GM12878 (cell line): ENCODE measurements at regions not wholly inside any gene's neighbourhood (a gene's known extent, or its start where the extent isn't known, plus 50 kb on each side); places are given as distances from the start of the nearest gene placed in this dataset.

ENCODE experiments used
- ATAC-seq: fragments of 200-7000 bp; cut with Tn5 transposase; 3 replicates; pipeline ENCODE4 v1.9.1; 2020; ENCODE audit warnings: mild to moderate bottlenecking, moderate library complexity
- BruUV-seq: library from RNA; stranded (reverse); fragments of 400-500 nt; replicated peaks from 2 replicates; lab custom pipeline; 2021; lab: Mats Ljungman, UMichigan
- CTCF ChIA-PET: fragments of 300-600 bp; sonication (Branson Sonifier 250); formaldehyde crosslinking; extraction: SDS; loops from one replicate; lab custom pipeline; 2021; ENCODE audit warnings: inconsistent platforms; lab: Yijun Ruan, JAX
- POLR2A ChIA-PET: fragments of 350-600 bp; formaldehyde crosslinking; extraction: SDS; loops from one replicate; lab custom pipeline; 2021; ENCODE audit warnings: inconsistent platforms; lab: Charles Lee
- RAD21 ChIA-PET: fragments of 300-600 bp; sonication (Branson Sonifier 250); formaldehyde crosslinking; loops from one replicate; lab custom pipeline; 2023; ENCODE audit warnings: antibody characterized with exemption; ENCODE audit not compliant: unreplicated experiment; lab: Charles Lee
- SMC1A ChIA-PET: fragments of 300-600 bp; sonication (Branson Sonifier 250); formaldehyde crosslinking; loops from one replicate; lab custom pipeline; 2023; ENCODE audit not compliant: unreplicated experiment, uncharacterized antibody; lab: Charles Lee
- DNase-seq: peaks from one replicate; pipeline ENCODE4 v3.0.0-alpha.2; 2011; ENCODE audit warnings: low read depth, low spot score
- FAIRE-seq: peaks from 3 replicates; lab custom pipeline; 2011; peaks lifted over from hg19 to GRCh38; lab: Jason Lieb, UNC
- H2AFZ ChIP-seq: 2 replicates; pipeline ENCODE4 v1.6.0; 2011; ENCODE audit warnings: low read depth, low read length, control low read depth; ENCODE audit not compliant: control insufficient read depth
- H3K27ac ChIP-seq: 2 replicates; pipeline ENCODE4 v1.5.1; 2011; ENCODE audit warnings: control low read depth; ENCODE audit not compliant: control insufficient read depth, insufficient read depth
- H3K27me3 ChIP-seq, 2 experiments: replicated peaks in 1 of 2; 2 replicates each; pipeline versions ENCODE4 v1.6.0 to v1.6.1; 2011; ENCODE audit warnings: low read length in 1 of 2; ENCODE audit not compliant: control insufficient read depth in 2 of 2, insufficient read depth in 2 of 2
- H3K36me3 ChIP-seq, 2 experiments: 2 replicates each; pipeline ENCODE4 v1.5.1; 2011; ENCODE audit warnings: low read length in 1 of 2; ENCODE audit not compliant: control insufficient read depth in 2 of 2, insufficient read depth in 2 of 2
- H3K4me1 ChIP-seq: 2 replicates; pipeline ENCODE4 v1.6.1; 2011; ENCODE audit warnings: mild to moderate bottlenecking, low read length, moderate library complexity, mixed read lengths; ENCODE audit not compliant: control insufficient read depth, insufficient read depth
- H3K4me2 ChIP-seq: 2 replicates; pipeline ENCODE4 v1.6.0; 2011; ENCODE audit warnings: control low read depth; ENCODE audit not compliant: control insufficient read depth, insufficient read depth
- H3K4me3 ChIP-seq: fragments of 200-600 bp; sonication (generic); 2 replicates; pipeline ENCODE4 v1.5.1; 2016
- H3K79me2 ChIP-seq: 2 replicates; pipeline ENCODE4 v1.6.0; 2011; ENCODE audit warnings: low read length; ENCODE audit not compliant: control insufficient read depth, insufficient read depth
- H3K9ac ChIP-seq: 2 replicates; pipeline ENCODE4 v1.8.0; 2011; ENCODE audit warnings: low read length, control low read depth, mixed read lengths; ENCODE audit not compliant: control insufficient read depth, insufficient read depth
- H3K9me3 ChIP-seq: replicated peaks from 3 replicates; pipeline ENCODE4 v1.5.1; 2011; ENCODE audit warnings: mild to moderate bottlenecking, low read length; ENCODE audit not compliant: control insufficient read depth, insufficient read depth
- H4K20me1 ChIP-seq: 2 replicates; pipeline ENCODE4 v1.6.0; 2011; ENCODE audit not compliant: control insufficient read depth, insufficient read depth
- ATF7 ChIP-seq: fragments of 450-650 bp; IDR thresholded peaks from 2 replicates; pipeline ENCODE4 v1.6.1; 2016; ENCODE audit warnings: low read depth, mild to moderate bottlenecking
- CEBPB ChIP-seq, 2 experiments: fragments of 150-350 bp in 1 of 2; IDR thresholded peaks; 2 replicates each; pipeline ENCODE4 v1.6.1; 2012 to 2014; ENCODE audit warnings: low read depth in 2 of 2, low read length in 2 of 2, borderline replicate concordance in 1 of 2, inconsistent platforms in 1 of 2
- CHD2 ChIP-seq: IDR thresholded peaks from 2 replicates; pipeline ENCODE4 v1.6.1; 2011; ENCODE audit warnings: low read depth, low read length, improper control_type of control experiment, borderline replicate concordance
- EGR1 ChIP-seq, 2 experiments: IDR thresholded peaks; 1 replicate in 1 of 2; 2 replicates in 1 of 2; pipeline ENCODE4 v1.6.1; 2011 to 2012; ENCODE audit warnings: low read depth in 2 of 2, low read length in 2 of 2, borderline replicate concordance in 1 of 2, mild to moderate bottlenecking in 1 of 2, moderate library complexity in 1 of 2
- HCFC1 ChIP-seq: fragments of 150-350 bp; IDR thresholded peaks from 2 replicates; pipeline ENCODE4 v1.6.1; 2014; ENCODE audit warnings: low read length
- IKZF2 ChIP-seq, 2 experiments: fragments of 450-650 bp; IDR thresholded peaks; 2 replicates each; pipeline ENCODE4 v1.6.1; 2017; ENCODE audit warnings: mild to moderate bottlenecking in 2 of 2, moderate library complexity in 2 of 2
- JUNB ChIP-seq: IDR thresholded peaks from 2 replicates; pipeline ENCODE4 v1.6.1; 2016; ENCODE audit warnings: antibody characterized with exemption, mild to moderate bottlenecking
- JUND ChIP-seq: IDR thresholded peaks from 2 replicates; pipeline ENCODE4 v1.6.1; 2012; ENCODE audit warnings: low read depth, mild to moderate bottlenecking, low read length, improper control_type of control experiment, moderate library complexity
- NFXL1 ChIP-seq: fragments of 450-650 bp; IDR thresholded peaks from 2 replicates; pipeline ENCODE4 v1.6.1; 2017; ENCODE audit warnings: antibody characterized with exemption, mild to moderate bottlenecking, borderline replicate concordance
- RFX5 ChIP-seq: IDR thresholded peaks from 2 replicates; pipeline ENCODE4 v1.6.1; 2011; ENCODE audit warnings: low read depth, low read length, improper control_type of control experiment
- SIX5 ChIP-seq: IDR thresholded peaks from 2 replicates; pipeline ENCODE4 v1.6.1; 2011; ENCODE audit warnings: mild to moderate bottlenecking, low read depth, low read length, moderate library complexity; ENCODE audit not compliant: severe bottlenecking
- TCF7 ChIP-seq: IDR thresholded peaks from 2 replicates; pipeline ENCODE4 v1.6.1; 2014; ENCODE audit warnings: antibody characterized with exemption, borderline replicate concordance
- WGBS: methylation state at CpG from one replicate; pipeline ENCODE4 v1.1.6; 2016; ENCODE audit warnings: low lambda C conversion rate; ENCODE audit not compliant: insufficient replicate concordance, insufficient coverage; ENCODE audit errors: missing lambda C conversion rate; 5-methylcytosine and 5-hydroxymethylcytosine counted together
- in situ Hi-C: fragments of 300-500 bp; cut with MboI; formaldehyde crosslinking; loops from 9 replicates; pipeline ENCODE4 v1.14.3; 2018; ENCODE audit warnings: mixed read lengths
- intact Hi-C: fragments of 100-400 bp; cut with micrococcal nuclease; formaldehyde crosslinking; loops from one replicate; pipeline ENCODE4 v1.14.2; 2022; ENCODE audit not compliant: unreplicated experiment

DNA sequence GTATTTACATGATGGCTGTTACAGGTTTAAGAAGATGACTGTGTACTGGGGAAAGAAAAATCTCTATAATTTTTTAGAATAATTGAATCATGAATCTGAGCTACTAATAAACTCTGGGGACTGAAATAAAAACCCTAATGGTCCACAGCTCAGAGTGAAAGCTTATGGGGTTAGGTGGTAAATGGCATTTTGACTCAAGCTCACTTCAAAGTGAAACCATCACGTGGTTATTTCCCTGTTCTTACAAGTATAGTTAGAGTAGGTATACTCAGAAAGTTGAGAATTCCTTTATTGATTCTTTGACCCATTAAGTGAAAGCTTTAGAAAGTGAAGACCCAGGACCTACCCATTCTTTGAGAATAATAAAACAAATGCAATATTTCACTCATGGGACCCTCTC is 626.2 kb upstream of the SETBP1 start:
- H3K79me2 ChIP-seq = no peaks in the 10 kb centered on the region
- no peak overlapping the region for H3K27ac ChIP-seq
- no peaks in the 10 kb centered on the region for H3K4me1 ChIP-seq
- no peak overlapping the region for H2AFZ ChIP-seq
- CTCF ChIA-PET = interaction anchor here (1.2 kb wide), 1 partner anchor 280 kb away, joined by 3 read pairs; no protein-coding TSS in a partner anchor
- H3K4me2 ChIP-seq = no peak overlapping the region
- WGBS = 0% methylated on average over 1 of the region's 1 CpG
- TF ChIP-seq CHD2 (no peak), JUNB (peak; percentile 34)
- no peaks in the 10 kb centered on the region for H3K27me3 ChIP-seq
- FAIRE-seq (no peak), ATAC-seq (peak; percentile 57), DNase-seq (no peak)
- RAD21 ChIA-PET = interaction anchor here (0.9 kb wide), 1 partner anchor 345 kb away, joined by 3 read pairs; no protein-coding TSS in a partner anchor
- H3K9ac ChIP-seq = no peak overlapping the region
- BruUV-seq = no TSS peak
- H4K20me1 ChIP-seq = no peaks in the 10 kb centered on the region
- H3K36me3 ChIP-seq = no peaks in the 10 kb centered on the region
- POLR2A ChIA-PET = no interaction called here
- intact Hi-C loops (no loop called here), in situ Hi-C loops (no loop called here)
- SMC1A ChIA-PET = interaction anchor here (0.5 kb wide), 1 partner anchor 1472 kb away, joined by 3 read pairs; no protein-coding TSS in a partner anchor
- H3K4me3 ChIP-seq = no peak overlapping the region
- H3K9me3 ChIP-seq = no peaks in the 10 kb centered on the region

DNA sequence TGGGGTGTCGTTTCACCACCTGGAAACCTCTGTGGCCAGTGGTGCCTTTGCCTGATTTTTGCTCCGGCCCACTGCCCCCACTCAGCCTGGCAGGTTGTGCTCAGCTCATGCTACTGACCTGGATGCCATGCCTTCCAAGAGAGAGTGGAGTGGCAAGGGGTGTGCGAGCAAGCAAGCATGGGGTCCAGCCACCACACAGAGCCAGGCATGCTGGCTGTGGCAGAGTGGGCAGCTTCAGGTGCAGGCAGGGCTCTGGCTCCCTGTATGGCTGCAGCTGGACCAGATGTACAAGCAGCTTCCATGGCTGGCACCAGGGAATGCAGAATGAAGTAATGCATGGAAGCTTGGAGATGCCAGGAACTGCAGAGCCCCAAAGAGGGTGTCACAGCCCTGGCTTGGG is 620.5 kb upstream of the SETBP1 start:
- CTCF ChIA-PET = no interaction called here
- Histone ChIP-seq H3K79me2 (no peaks in the 10 kb centered on the region), H3K4me3 (no peak overlapping the region), H3K9me3 (no peaks in the 10 kb centered on the region), H2AFZ (no peak overlapping the region), H3K36me3 (no peaks in the 10 kb centered on the region), H3K27ac (no peak overlapping the region), H4K20me1 (no peaks in the 10 kb centered on the region), H3K27me3 (no peaks in the 10 kb centered on the region), H3K9ac (no peak overlapping the region), H3K4me1 (no peaks in the 10 kb centered on the region), H3K4me2 (no peak overlapping the region)
- FAIRE-seq (no peak), DNase-seq (no peak), ATAC-seq (no peak)
- POLR2A ChIA-PET = no interaction called here
- in situ Hi-C loops (no loop called here), intact Hi-C loops (no loop called here)
- TF ChIP-seq ATF7 = no peak
- no peak for TF ChIP-seq CEBPB (IDR thresholded peaks at IDR 0.05; ENCODE audit: borderline replicate concordance in 1 of 2, low read depth in 2 of 2, low read length in 2 of 2)
- no peak for TF ChIP-seq NFXL1
- no peak for TF ChIP-seq IKZF2 (IDR thresholded peaks at IDR 0.05)
- TF ChIP-seq TCF7 = no peak
- TF ChIP-seq HCFC1 = no peak
- TF ChIP-seq SIX5 = no peak
- no peak for TF ChIP-seq RFX5
- no peak for TF ChIP-seq JUND
- no peak for TF ChIP-seq EGR1 (IDR thresholded peaks at IDR 0.05; ENCODE audit: borderline replicate concordance in 1 of 2, low read depth in 2 of 2, low read length in 2 of 2)
- RAD21 ChIA-PET = no interaction called here
- SMC1A ChIA-PET = no interaction called here
- BruUV-seq = no TSS peak
- 6% methylated on average over 3 of the region's 3 CpGs for WGBS
